HG02642 (cell line): ENCODE measurements at regions not wholly inside any gene's neighbourhood (a gene's known extent, or its start where the extent isn't known, plus 50 kb on each side); places are given as distances from the start of the nearest gene placed in this dataset.
A peak's percentile ranks its signal among the peaks of the same experiment; 100 is the strongest.
"Not testable (repeated sequence)": the region's sequence is repeated elsewhere in the genome, so short reads cannot be mapped to it uniquely, and the experiment has no call there.

ENCODE experiments used
- ATAC-seq: cut with Tn5 transposase; IDR thresholded peaks from one replicate; pipeline ENCODE4 v1.9.1; 2021; ENCODE audit warnings: mild to moderate bottlenecking; ENCODE audit not compliant: unreplicated experiment, poor library complexity

- no peak for ATAC-seq
Observed at GRCh38 chrY:3037471-3037870, 102.3 kb downstream of the ZFY start.

- no peak for ATAC-seq
Observed at GRCh38 chrY:3040415-3040814, 105.2 kb downstream of the ZFY start.

GRCh38 chrY:3041985-3042384 is 106.8 kb downstream of the ZFY start:
- ATAC-seq, result peak; percentile 74

GRCh38 chrY:3042901-3043300 is 107.7 kb downstream of the ZFY start:
- ATAC-seq, result no peak

- no peak for ATAC-seq
Observed at GRCh38 chrY:3045048-3045447, 109.9 kb downstream of the ZFY start.

GRCh38 chrY:3055496-3055895 is 120.3 kb downstream of the ZFY start:
- ATAC-seq, result not testable (repeated sequence)

- ATAC-seq, result not testable (repeated sequence)
Observed at GRCh38 chrY:3058342-3058741, 123.2 kb downstream of the ZFY start.

GRCh38 chrY:3060671-3061070 is 125.5 kb downstream of the ZFY start:
- ATAC-seq, result not testable (repeated sequence)

- not testable (repeated sequence) for ATAC-seq
Observed at GRCh38 chrY:3088149-3088548, 153.0 kb downstream of the ZFY start.

- not testable (repeated sequence) for ATAC-seq
Observed at GRCh38 chrY:3108674-3109073, 173.5 kb downstream of the ZFY start.

- ATAC-seq, result peak; percentile 92
Observed at GRCh38 chrY:3120234-3120633, 185.1 kb downstream of the ZFY start.

- ATAC-seq, result peak; percentile 77
Observed at GRCh38 chrY:3120716-3121115, 185.5 kb downstream of the ZFY start.

GRCh38 chrY:3123482-3123881 is 188.3 kb downstream of the ZFY start:
- not testable (repeated sequence) for ATAC-seq

GRCh38 chrY:3171074-3171473 is 235.9 kb downstream of the ZFY start:
- not testable (repeated sequence) for ATAC-seq

- not testable (repeated sequence) for ATAC-seq
Observed at GRCh38 chrY:3195035-3195434, 259.9 kb downstream of the ZFY start.

GRCh38 chrY:3202287-3202686 is 267.1 kb downstream of the ZFY start:
- not testable (repeated sequence) for ATAC-seq

GRCh38 chrY:3206733-3207132 is 271.6 kb downstream of the ZFY start:
- not testable (repeated sequence) for ATAC-seq

GRCh38 chrY:3213183-3213582 is 278.0 kb downstream of the ZFY start:
- peak; percentile 65 for ATAC-seq

- not testable (repeated sequence) for ATAC-seq
Observed at GRCh38 chrY:3218134-3218533, 283.0 kb downstream of the ZFY start.

- peak; percentile 59 for ATAC-seq
Observed at GRCh38 chrY:3218559-3218958, 283.4 kb downstream of the ZFY start.

GRCh38 chrY:3262911-3263310 is 316.0 kb upstream of the TGIF2LY start:
- ATAC-seq, result not testable (repeated sequence)

- ATAC-seq, result not testable (repeated sequence)
Observed at GRCh38 chrY:3288063-3288462, 290.8 kb upstream of the TGIF2LY start.

GRCh38 chrY:3297235-3297634 is 281.6 kb upstream of the TGIF2LY start:
- not testable (repeated sequence) for ATAC-seq
